Calu3 (cell line): ENCODE measurements at regions not wholly inside any gene's neighbourhood (a gene's known extent, or its start where the extent isn't known, plus 50 kb on each side); places are given as distances from the start of the nearest gene placed in this dataset.

Source experiments
- BruUV-seq: library from RNA; stranded (reverse); fragments of 400-500 nt; replicated peaks from 2 replicates; lab custom pipeline; 2021; lab: Mats Ljungman, UMichigan
- CTCF ChIA-PET: fragments of 300-600 bp; sonication (Branson Sonifier 250); formaldehyde crosslinking; loops from one replicate; lab custom pipeline; 2022; ENCODE audit warnings: antibody characterized with exemption; lab: Charles Lee
- DNase-seq: peaks from one replicate; pipeline ENCODE4 v3.0.0; 2022
- H3K27ac Mint-ChIP-seq: one replicate; pipeline ENCODE4 v1.8.0; 2022; ENCODE audit warnings: mixed read lengths; ENCODE audit not compliant: unreplicated experiment
- H3K27me3 Mint-ChIP-seq: one replicate; pipeline ENCODE4 v1.8.0; 2022; ENCODE audit warnings: mixed read lengths; ENCODE audit not compliant: unreplicated experiment
- H3K36me3 Mint-ChIP-seq: one replicate; pipeline ENCODE4 v1.8.0; 2022; ENCODE audit warnings: mild to moderate bottlenecking, moderate library complexity, mixed read lengths; ENCODE audit not compliant: insufficient read depth, unreplicated experiment
- H3K4me1 Mint-ChIP-seq: one replicate; pipeline ENCODE4 v1.8.0; 2022; ENCODE audit warnings: mild to moderate bottlenecking, low read depth, mixed read lengths; ENCODE audit not compliant: unreplicated experiment
- H3K4me3 Mint-ChIP-seq: one replicate; pipeline ENCODE4 v1.8.0; 2022; ENCODE audit warnings: mild to moderate bottlenecking, low read depth, moderate library complexity, mixed read lengths; ENCODE audit not compliant: unreplicated experiment
- H3K9me3 Mint-ChIP-seq: one replicate; pipeline ENCODE4 v1.8.0; 2022; ENCODE audit warnings: low read depth, mixed read lengths; ENCODE audit not compliant: unreplicated experiment
- intact Hi-C: fragments of 100-400 bp; cut with micrococcal nuclease; formaldehyde crosslinking; loops from one replicate; pipeline ENCODE4 v1.10.0; 2022; ENCODE audit not compliant: unreplicated experiment
- TF ChIP-seq, protein P1 (sequence below): fragments of 200-600 bp; IDR thresholded peaks from one replicate; pipeline ENCODE4 v1.8.0; 2022; ENCODE audit warnings: antibody characterized with exemption; ENCODE audit not compliant: unreplicated experiment

DNA sequence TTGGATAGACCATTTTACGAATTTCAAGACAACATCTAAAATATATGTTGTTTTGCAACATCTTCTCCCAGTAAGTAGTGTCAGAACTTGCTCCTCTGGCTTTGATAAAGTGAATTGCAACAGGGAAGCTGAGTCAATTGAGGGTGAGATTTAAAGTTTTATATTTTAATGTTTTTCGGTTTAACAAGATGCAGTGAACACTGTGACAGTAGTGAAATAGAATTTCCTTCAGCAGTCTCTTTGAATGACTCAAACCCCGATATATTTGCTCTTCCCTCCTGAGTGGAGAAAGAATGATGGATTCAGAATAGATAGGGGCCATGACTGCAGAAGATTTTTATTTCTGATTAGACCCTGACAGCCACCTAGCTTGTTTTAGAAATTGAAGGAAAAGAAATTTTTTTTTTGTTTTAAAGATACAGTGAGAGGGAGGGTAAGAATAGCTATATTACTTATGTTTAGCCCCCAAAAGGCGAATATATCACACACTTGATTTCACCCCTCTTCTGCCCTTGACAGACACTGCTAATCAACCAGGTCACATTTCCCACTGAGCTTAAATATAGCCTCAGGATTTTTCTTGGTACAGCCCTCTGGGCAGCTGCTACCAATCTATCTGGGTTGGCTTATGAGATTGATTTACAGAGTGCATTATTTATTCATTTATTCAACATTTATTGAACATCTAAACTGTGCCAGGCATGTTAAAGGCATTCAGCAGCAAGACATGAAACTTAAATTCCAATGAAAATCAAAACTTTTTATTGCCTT is 183.3 kb upstream of the ADAMTS9 start:
- CTCF ChIA-PET, result no interaction called here

GRCh38 chr3:64867224-64867623 is 179.4 kb upstream of the ADAMTS9 start:
- intact Hi-C loops, result no loop called here
- no peaks in the 10 kb centered on the region for H3K27me3 Mint-ChIP-seq
- BruUV-seq, result no TSS peak

More for the DNA sequence above, 183.3 kb upstream of the ADAMTS9 start:
- intact Hi-C loops, result no loop called here
- Mint-ChIP-seq H3K36me3 (no peaks in the 10 kb centered on the region), H3K27me3 (no peaks in the 10 kb centered on the region), H3K9me3 (no peaks in the 10 kb centered on the region), H3K4me1 (peaks cover 14% of the 10 kb centered on the region), H3K4me3 (no peak overlapping the region), H3K27ac (no peak overlapping the region)
- DNase-seq, result no peak
- TF ChIP-seq, protein P1, sequence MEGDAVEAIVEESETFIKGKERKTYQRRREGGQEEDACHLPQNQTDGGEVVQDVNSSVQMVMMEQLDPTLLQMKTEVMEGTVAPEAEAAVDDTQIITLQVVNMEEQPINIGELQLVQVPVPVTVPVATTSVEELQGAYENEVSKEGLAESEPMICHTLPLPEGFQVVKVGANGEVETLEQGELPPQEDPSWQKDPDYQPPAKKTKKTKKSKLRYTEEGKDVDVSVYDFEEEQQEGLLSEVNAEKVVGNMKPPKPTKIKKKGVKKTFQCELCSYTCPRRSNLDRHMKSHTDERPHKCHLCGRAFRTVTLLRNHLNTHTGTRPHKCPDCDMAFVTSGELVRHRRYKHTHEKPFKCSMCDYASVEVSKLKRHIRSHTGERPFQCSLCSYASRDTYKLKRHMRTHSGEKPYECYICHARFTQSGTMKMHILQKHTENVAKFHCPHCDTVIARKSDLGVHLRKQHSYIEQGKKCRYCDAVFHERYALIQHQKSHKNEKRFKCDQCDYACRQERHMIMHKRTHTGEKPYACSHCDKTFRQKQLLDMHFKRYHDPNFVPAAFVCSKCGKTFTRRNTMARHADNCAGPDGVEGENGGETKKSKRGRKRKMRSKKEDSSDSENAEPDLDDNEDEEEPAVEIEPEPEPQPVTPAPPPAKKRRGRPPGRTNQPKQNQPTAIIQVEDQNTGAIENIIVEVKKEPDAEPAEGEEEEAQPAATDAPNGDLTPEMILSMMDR, result no peak
- BruUV-seq, result no TSS peak

DNA sequence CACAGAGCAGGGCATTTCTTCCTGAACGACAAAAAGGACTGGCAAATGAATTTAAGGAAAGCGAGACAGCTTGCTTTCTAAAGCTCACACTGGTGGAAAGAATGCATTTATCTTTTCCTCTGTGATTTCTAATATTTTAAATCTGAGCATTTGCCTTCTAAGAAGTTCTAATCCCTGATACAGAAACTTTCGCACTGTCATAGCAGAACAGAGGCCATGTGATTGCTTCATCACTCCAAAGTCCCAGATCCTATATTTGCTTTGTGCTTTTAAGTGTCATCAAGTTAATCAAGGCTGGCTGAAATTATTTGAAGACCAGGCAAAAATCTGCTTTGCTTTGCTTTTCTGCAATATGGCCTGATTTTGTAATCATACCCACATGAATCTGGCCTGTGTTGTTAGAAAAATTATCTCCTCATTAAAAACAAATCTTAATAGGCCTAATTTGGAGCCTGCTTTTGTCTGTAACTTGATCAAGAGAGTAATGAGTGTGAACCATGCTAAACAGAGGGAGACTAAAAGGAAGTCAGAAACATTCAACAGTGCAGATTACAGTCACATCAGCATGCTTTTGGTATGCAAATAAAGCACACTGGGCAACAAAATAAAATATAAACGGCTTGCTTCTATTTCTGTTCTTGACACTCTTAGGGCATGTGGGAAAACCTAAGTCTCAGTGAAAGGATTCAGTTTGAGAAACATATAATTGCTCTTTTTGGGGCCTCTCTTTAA is 178.2 kb upstream of the ADAMTS9 start:
- intact Hi-C loops, result no loop called here
- CTCF ChIA-PET, result no interaction called here
- no TSS peak for BruUV-seq
- Mint-ChIP-seq H3K9me3 (no peaks in the 10 kb centered on the region), H3K4me3 (no peak overlapping the region), H3K36me3 (no peaks in the 10 kb centered on the region), H3K27me3 (no peaks in the 10 kb centered on the region), H3K4me1 (peaks cover 13% of the 10 kb centered on the region), H3K27ac (no peak overlapping the region)
- TF ChIP-seq, protein P1, result no peak
- no peak for DNase-seq

More at GRCh38 chr3:64867224-64867623, 179.4 kb upstream of the ADAMTS9 start:
- Mint-ChIP-seq H3K27ac (no peak overlapping the region), H3K4me3 (no peak overlapping the region), H3K36me3 (no peaks in the 10 kb centered on the region), H3K9me3 (no peaks in the 10 kb centered on the region), H3K4me1 (peaks cover 13% of the 10 kb centered on the region)
- DNase-seq, result no peak
- CTCF ChIA-PET, result no interaction called here
- TF ChIP-seq, protein P1, result no peak

DNA sequence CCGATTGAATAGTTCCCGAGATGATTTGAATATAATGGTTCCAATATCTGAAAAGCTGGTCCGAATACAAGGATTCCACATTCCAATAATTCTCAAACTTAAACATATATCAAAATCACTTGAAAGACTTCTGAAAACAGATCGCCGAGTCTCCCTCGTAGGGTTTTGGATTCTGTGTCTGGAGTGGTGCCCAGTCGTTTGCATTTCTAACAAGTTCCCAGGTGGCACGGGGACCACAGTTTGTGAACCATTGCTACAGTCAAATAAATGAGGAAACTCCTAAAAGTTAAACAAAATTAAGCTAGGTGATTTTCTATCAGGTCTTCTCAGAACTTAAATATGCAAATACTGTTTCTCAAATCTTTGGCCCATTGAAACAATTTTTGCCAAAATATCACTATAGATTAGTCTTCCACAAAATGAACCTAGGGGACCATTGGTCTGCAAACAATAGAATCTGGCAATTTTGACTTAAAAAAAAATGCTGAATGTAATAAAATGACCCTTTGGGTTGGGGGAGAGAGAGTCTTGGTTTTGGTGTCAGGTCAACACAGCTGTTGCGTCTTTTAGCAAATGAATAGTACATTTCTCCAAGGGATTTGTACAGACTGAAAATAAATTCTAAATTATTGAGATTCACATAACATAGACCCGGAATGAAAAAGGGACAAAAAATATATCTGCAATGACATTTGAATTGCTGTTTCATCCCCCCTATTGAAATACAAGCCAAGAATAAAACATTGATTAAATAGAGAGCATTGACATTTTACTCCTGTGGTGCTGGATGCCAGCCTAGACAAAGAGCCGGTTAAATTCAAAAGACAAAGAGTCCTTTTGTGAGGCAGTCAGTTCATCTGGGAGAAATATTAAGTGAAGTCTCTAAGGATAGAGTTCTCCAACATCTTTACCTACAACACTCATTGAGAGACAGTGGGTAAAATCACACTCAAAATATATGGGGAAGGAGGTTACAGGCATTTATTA is 175.7 kb upstream of the ADAMTS9 start:
- no peaks in the 10 kb centered on the region for H3K9me3 Mint-ChIP-seq
- H3K4me3 Mint-ChIP-seq, result no peak overlapping the region
- H3K27ac Mint-ChIP-seq, result no peak overlapping the region
- H3K27me3 Mint-ChIP-seq, result no peaks in the 10 kb centered on the region
- intact Hi-C loops, result no loop called here
- peaks cover 13% of the 10 kb centered on the region for H3K4me1 Mint-ChIP-seq
- DNase-seq, result no peak
- H3K36me3 Mint-ChIP-seq, result no peaks in the 10 kb centered on the region
- no TSS peak for BruUV-seq
- TF ChIP-seq, protein P1, result no peak
- CTCF ChIA-PET, result interaction anchor here (0.6 kb wide), 1 partner anchor 143 kb away, joined by 4 read pairs; no protein-coding TSS in a partner anchor
